Muscle layer of colon (tissue), 2 donors: ENCODE measurements at regions not wholly inside any gene's neighbourhood (a gene's known extent, or its start where the extent isn't known, plus 50 kb on each side); places are given as distances from the start of the nearest gene placed in this dataset.
"Not testable (repeated sequence)": the region's sequence is repeated elsewhere in the genome, so short reads cannot be mapped to it uniquely, and the experiment has no call there.

Experiments
- H3K27ac ChIP-seq: one replicate; pipeline ENCODE4 v1.7.0; 2013; ENCODE audit warnings: low read depth, mild to moderate bottlenecking, low read length, moderate library complexity
- H3K27me3 ChIP-seq, 2 donors: one replicate each; pipeline ENCODE4 v1.7.0; 2013; ENCODE audit warnings: low read length in 2 of 2, mild to moderate bottlenecking in 2 of 2; ENCODE audit not compliant: insufficient read depth in 2 of 2, control insufficient read depth in 1 of 2
- H3K36me3 ChIP-seq: one replicate; pipeline ENCODE4 v1.7.0; 2013; ENCODE audit warnings: mild to moderate bottlenecking, low read length; ENCODE audit not compliant: insufficient read depth
- H3K4me1 ChIP-seq: one replicate; pipeline ENCODE4 v1.7.0; 2013; ENCODE audit warnings: mild to moderate bottlenecking, low read length; ENCODE audit not compliant: insufficient read depth
- H3K4me3 ChIP-seq, 2 donors: one replicate each; pipeline ENCODE4 v1.7.0; 2013; ENCODE audit warnings: low read length in 2 of 2, low read depth in 1 of 2, mild to moderate bottlenecking in 1 of 2, moderate library complexity in 1 of 2
- H3K9ac ChIP-seq: one replicate; pipeline ENCODE4 v1.7.0; 2013; ENCODE audit warnings: low read length
- H3K9me3 ChIP-seq: one replicate; pipeline ENCODE4 v1.7.0; 2013; ENCODE audit warnings: mild to moderate bottlenecking, low read length
- donor health status: abdominal sarcoma.
- donor health status: Adenocarcinoma of cecum.

DNA sequence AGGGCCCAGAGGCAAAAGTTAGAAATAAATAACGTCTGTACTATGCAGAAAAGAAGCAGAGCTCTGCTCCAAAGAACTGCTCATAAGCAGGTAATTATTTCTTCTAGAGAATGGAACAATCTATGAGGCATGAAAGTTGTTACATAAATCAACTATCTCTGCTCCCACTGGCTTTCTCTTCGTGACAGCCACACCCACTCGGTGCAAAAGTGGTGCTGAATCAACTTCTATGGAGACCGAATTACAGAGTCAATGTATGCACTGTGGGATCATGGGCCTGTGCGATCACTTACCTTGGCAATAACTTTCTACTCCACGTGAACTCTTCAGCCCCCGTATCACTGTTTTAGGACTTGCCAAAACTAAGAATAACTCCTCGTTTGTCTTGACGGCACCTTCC lies 99.4 kb upstream of the ATXN3L start:
- no peaks in the 10 kb centered on the region for H3K36me3 ChIP-seq
- H3K4me3 ChIP-seq, result no peak overlapping the region
- no peaks in the 10 kb centered on the region for H3K4me1 ChIP-seq
- H3K27ac ChIP-seq, result no peak overlapping the region
- no peaks in the 10 kb centered on the region for H3K9me3 ChIP-seq
- H3K9ac ChIP-seq, result no peak overlapping the region
- peaks cover 0 to 5% of the 10 kb centered on the region in 2 donors for H3K27me3 ChIP-seq

DNA sequence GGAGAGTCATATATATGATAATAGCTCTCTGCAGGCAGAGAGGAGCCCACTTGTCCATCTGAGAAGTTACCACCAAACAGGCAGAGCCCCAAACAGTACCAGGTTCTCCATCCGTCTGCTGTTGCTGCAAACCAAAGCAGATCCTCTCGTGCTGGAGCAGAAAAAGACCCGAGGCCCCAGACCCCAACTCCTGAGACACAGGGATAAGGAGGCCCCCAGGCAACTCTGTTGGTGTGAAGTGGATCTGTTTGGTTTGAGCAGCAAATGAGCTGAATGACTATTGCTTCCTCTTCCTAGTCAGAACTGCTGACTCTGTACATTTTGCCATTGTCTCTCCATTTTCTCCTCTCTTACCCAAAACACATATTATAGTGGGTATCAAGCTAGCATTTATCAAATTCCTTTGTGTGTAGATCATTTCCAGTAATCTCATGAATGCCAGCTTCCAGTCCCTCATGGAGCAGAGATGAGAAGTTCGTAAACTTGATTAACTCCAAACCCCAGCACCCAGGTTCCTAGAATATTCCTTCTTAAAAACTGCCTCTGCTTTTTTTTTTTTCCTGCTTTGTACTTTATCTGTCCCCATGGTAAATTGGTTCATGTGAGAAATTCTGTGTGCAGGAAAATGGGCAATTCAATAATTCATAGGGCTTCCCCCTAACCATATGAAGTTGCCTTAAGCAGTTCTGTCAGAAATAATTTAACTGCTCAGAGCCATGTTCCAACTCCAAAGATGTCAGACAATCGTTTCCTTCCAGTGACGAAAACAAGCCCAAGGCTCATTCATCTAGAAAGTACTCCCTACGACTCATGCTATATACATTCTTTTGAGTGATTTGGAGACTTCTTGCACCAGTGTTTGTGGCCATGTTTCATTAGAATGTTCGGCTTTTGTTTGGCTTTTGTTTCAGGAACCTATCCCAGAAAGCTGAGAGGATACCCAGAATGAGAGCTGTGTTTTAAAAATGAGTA lies 98.6 kb upstream of the ATXN3L start:
- H3K9ac ChIP-seq, result no peak overlapping the region
- peaks cover 0 to 5% of the 10 kb centered on the region in 2 donors for H3K27me3 ChIP-seq
- no peak overlapping the region for H3K4me3 ChIP-seq
- H3K27ac ChIP-seq, result no peak overlapping the region
- H3K4me1 ChIP-seq, result no peaks in the 10 kb centered on the region
- H3K36me3 ChIP-seq, result no peaks in the 10 kb centered on the region
- H3K9me3 ChIP-seq, result no peaks in the 10 kb centered on the region

DNA sequence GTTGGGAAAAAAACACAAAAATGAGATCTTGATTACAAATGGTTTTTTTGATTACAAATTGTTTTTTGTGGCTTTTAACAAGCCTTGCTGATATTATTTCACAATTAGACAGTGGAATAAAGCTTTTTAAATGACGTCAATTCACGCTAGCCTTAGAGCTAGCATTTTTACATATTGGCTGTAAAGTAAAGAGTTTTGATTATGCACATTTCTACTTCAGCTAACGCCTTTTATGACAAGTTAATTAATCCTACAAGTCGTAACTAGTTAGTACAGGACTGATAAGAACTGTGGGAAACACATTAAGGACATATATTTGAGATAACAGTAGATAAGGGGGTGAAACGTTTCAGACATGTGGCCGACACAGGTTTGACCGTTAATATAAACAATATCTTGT lies 95.7 kb upstream of the ATXN3L start:
- Histone ChIP-seq H3K9me3 (no peaks in the 10 kb centered on the region), H3K27ac (no peak overlapping the region), H3K4me3 (no peak overlapping the region), H3K9ac (no peak overlapping the region), H3K4me1 (no peaks in the 10 kb centered on the region), H3K27me3 (peaks cover 0 to 5% of the 10 kb centered on the region in 2 donors), H3K36me3 (no peaks in the 10 kb centered on the region)

DNA sequence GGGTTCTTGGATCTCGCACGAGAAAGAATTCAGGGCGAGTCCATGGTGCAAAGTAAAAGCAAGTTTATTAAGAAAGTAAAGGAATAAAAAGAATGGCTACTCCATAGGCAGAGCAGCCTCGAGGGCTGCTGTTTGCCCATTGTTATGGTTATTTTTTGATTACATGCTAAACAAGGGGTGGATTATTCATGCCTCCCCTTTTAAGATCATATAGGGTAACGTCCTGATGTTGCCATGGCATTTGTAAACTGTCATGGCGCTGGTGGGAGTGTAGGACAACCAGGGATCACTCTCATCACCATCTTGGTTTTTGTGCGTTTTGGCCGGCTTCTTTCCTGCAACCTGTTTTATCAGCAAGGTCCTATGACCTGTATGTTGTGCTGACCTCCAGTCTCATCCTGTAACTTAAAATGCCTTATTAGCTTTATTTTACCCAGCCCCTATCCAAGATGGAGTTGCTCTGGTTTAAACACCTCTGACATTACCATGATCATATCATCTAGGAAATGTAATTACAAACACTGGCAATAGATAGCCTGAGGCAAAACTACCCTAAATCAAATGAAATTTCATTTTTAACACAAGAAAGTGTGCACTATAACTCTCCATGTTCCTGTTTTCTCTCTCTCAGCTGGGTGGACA lies 94.3 kb upstream of the ATXN3L start:
- Histone ChIP-seq H3K4me3 (no peak overlapping the region), H3K9me3 (no peaks in the 10 kb centered on the region), H3K27me3 (peaks cover 0 to 5% of the 10 kb centered on the region in 2 donors), H3K4me1 (no peaks in the 10 kb centered on the region), H3K9ac (no peak overlapping the region), H3K27ac (no peak overlapping the region), H3K36me3 (no peaks in the 10 kb centered on the region)

DNA sequence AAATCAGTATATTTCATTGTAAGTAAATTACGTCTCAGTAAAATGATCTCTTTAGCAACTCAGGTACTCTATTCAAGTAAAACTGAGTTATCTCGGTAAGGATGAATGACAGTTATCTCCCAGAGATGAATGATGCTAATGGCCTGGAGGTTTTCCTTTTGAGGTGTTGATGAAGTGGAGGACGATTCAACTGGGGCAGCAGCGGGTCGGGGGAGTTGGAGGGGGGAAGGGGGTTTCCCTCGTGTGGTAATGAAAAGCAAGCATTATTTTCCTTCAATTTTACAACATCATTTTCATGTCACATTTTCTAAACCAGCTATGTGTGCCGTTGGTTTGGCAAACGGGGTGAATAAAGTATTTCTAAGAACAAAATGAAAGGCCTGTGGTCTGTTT lies 92.4 kb upstream of the ATXN3L start:
- H3K4me1 ChIP-seq, result no peaks in the 10 kb centered on the region
- H3K27ac ChIP-seq, result no peak overlapping the region
- H3K36me3 ChIP-seq, result no peaks in the 10 kb centered on the region
- no peak overlapping the region for H3K4me3 ChIP-seq
- no peak overlapping the region for H3K9ac ChIP-seq
- no peaks in the 10 kb centered on the region for H3K27me3 ChIP-seq
- no peaks in the 10 kb centered on the region for H3K9me3 ChIP-seq

DNA sequence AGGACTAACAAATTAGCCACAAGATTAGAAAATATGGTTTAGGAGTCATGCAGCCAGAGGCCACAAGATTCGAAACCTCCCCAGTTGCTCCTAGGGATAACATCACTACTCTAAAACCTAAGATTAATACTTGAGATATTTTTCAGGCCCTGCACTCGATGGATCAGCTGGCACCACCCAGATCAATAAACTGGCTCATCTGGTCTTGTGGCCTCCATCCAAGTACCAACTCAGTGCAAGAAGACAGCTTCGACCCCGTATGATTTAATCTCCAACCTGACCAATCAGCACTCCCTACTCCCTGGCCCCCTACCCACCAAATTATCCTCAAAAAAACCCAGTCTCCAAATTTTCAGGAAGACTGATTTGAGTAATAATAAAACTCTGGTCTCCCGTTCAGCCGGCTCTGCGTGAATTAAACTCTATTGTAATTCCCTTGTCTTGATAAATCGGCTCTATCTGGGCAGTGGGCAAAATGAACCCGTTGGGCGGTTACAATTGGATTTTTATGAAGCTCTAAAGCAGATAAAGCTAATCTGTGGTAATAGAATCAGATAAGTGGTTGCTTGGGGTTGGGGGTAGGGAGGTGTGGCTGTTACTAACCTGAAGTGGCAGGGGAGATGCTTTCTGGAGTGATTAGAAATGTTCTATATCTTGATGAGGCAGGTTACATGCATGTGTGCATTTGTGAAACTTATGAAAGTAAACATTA lies 91.8 kb upstream of the ATXN3L start:
- no peaks in the 10 kb centered on the region for H3K9me3 ChIP-seq
- H3K27me3 ChIP-seq, result no peaks in the 10 kb centered on the region
- no peak overlapping the region for H3K4me3 ChIP-seq
- no peaks in the 10 kb centered on the region for H3K4me1 ChIP-seq
- H3K36me3 ChIP-seq, result no peaks in the 10 kb centered on the region
- no peak overlapping the region for H3K27ac ChIP-seq
- H3K9ac ChIP-seq, result no peak overlapping the region

DNA sequence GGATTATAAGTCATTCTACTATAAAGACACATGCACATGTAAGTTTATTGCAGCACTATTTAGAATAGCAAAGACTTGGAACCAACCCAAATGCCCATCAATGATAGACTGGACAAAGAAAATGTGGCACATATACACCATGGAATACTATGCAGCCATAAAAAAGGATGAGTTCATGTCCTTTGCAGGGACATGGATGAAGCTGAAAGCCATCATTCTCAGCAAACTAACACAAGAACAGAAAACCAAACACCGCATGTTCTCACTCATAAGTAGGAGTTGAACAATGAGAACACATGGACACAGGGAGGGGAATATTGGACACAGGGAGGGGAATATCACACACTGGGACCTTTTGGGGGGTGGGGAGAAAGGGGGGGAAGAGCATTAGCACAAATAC lies 88.7 kb upstream of the ATXN3L start:
- not testable (repeated sequence) for H3K4me1 ChIP-seq, H3K9ac ChIP-seq, H3K36me3 ChIP-seq, H3K27me3 ChIP-seq, H3K4me3 ChIP-seq, H3K27ac ChIP-seq, H3K9me3 ChIP-seq

DNA sequence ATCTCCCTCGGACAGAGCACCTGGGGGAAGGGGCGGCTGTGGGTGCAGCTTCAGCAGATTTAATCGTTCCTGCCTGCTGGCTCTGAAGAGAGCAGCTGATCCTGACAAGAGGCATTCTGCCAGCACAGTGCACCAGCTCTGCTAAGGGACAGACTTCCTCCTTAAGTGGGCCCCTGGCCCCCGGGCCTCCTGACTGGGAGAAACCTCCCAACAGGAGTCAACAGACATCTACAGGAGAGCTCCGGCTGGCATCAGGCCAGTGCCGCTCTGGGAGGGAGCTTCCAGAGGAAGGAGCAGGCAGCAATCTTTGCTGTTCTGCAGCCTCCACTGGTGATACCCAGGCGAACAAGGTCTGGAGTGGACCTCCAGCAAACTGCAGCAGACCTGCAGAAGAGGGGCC lies 84.9 kb upstream of the ATXN3L start:
- H3K27me3 ChIP-seq, H3K9ac ChIP-seq, H3K9me3 ChIP-seq, H3K4me3 ChIP-seq, H3K27ac ChIP-seq, H3K36me3 ChIP-seq, H3K4me1 ChIP-seq: not testable (repeated sequence)

DNA sequence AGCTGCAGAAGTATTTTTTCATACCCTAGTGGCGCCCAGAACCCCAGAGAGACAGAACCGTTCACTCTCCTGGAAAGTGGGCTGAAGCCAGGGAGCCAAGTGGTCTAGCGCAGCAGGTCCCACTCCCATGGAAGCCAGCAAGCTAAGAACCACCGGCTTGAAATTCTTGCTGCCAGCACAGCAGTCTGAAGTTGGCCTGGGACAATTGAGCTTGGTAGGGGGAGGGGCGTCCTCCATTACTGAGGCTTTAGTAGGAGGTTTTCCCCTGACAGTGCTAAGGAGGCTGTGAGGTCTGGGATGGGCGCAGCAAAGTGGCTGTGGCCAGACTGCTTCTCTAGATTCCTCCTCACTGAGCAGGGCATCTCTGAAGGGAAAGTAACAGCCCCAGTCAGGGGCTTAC lies 84.5 kb upstream of the ATXN3L start:
- Histone ChIP-seq H3K4me3 (no peak overlapping the region), H3K9ac (no peak overlapping the region), H3K27ac (no peak overlapping the region), H3K27me3 (no peaks in the 10 kb centered on the region), H3K4me1 (no peaks in the 10 kb centered on the region), H3K36me3 (no peaks in the 10 kb centered on the region), H3K9me3 (no peaks in the 10 kb centered on the region)

DNA sequence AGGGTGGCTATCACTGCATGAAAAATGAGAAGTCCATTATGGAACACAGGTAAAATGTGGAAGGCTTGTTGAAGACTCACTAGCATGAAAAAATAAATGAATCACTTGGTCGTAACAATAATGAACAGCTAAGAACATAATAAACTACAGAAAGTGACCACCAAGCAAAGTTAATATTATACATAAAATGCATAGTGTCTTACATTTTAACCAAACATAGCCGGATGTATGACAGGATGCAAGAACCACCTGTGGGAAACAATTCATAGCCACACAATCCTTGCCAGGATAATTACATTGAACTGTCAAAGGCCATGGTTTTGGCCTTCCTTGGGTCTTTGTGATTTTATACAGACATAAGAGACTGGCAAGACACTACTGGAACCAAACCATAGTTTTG lies 81.9 kb upstream of the ATXN3L start:
- H3K9ac ChIP-seq, result no peak overlapping the region
- H3K27me3 ChIP-seq, result no peaks in the 10 kb centered on the region
- H3K4me1 ChIP-seq, result no peaks in the 10 kb centered on the region

DNA sequence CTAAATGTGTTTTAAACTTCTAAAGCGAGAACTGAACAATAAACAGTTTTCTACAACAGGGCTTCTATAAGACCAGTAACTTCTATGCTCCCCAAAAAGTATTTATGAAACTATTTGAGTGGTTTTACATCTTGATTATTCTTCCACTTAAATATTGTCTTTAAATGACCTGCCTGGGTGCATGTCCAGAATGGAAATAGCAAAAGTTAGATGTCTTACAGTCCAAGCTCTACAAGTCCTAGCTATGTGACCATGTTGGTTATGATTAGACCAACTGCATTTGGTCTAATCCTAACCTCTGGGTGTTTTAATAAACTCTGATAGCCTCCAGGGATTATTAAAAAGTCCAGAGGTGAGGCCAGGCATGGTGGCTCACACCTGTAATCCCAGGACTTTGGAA lies 79.0 kb upstream of the ATXN3L start:
- Histone ChIP-seq H3K9me3 (no peaks in the 10 kb centered on the region), H3K9ac (no peak overlapping the region), H3K4me3 (no peak overlapping the region), H3K27ac (no peak overlapping the region), H3K4me1 (no peaks in the 10 kb centered on the region), H3K27me3 (no peaks in the 10 kb centered on the region), H3K36me3 (no peaks in the 10 kb centered on the region)

More for the DNA sequence above, 81.9 kb upstream of the ATXN3L start:
- Histone ChIP-seq H3K27ac (no peak overlapping the region), H3K9me3 (no peaks in the 10 kb centered on the region), H3K4me3 (no peak overlapping the region), H3K36me3 (no peaks in the 10 kb centered on the region)
